T-cell (primary cell): ENCODE measurements at regions not wholly inside any gene's neighbourhood (a gene's known extent, or its start where the extent isn't known, plus 50 kb on each side); places are given as distances from the start of the nearest gene placed in this dataset.
"Not testable (repeated sequence)": the region's sequence is repeated elsewhere in the genome, so short reads cannot be mapped to it uniquely, and the experiment has no call there.

Experiments used
- ATAC-seq, 4 experiments: fragments of 200-7000 bp in 3 of 4; fragments of 150-1000 bp in 1 of 4; cut with Tn5 transposase; replicated peaks in 1 of 4; 1 replicate in 3 of 4; 2 replicates in 1 of 4; pipeline ENCODE4 v1.10.0; 2021; ENCODE audit warnings: moderate library complexity in 3 of 4, mild to moderate bottlenecking in 2 of 4, moderate number of reproducible peaks in 1 of 4
- CTCF ChIA-PET, 2 donors: fragments of 300-600 bp; sonication (Branson Sonifier 250); formaldehyde crosslinking; loops; one replicate each; lab custom pipeline; 2022; ENCODE audit warnings: antibody characterized with exemption in 2 of 2; lab: Charles Lee
- POLR2A ChIA-PET, 2 donors: fragments of 300-600 bp; sonication (Branson Sonifier 250); formaldehyde crosslinking; loops; one replicate each; lab custom pipeline; 2022; ENCODE audit warnings: antibody characterized with exemption in 2 of 2; lab: Charles Lee
- DNase-seq, 35 experiments: peaks; one replicate each; pipeline versions ENCODE4 v3.0.0 to v3.0.0-alpha.2; 2013 to 2023
- H3K27ac ChIP-seq: one replicate; pipeline ENCODE4 v1.5.1; 2013; ENCODE audit warnings: low read length
- H3K27me3 ChIP-seq, 2 experiments: replicated peaks in 1 of 2; 1 replicate in 1 of 2; 2 replicates in 1 of 2; pipeline versions ENCODE4 v1.6.1 to v1.7.0; 2013; ENCODE audit warnings: low read length in 1 of 2, mixed read lengths in 1 of 2; ENCODE audit not compliant: control insufficient read depth in 2 of 2, insufficient read depth in 2 of 2; ENCODE audit errors: extremely low read depth in 1 of 2
- H3K36me3 ChIP-seq, 2 donors: 1 replicate in 1 of 2; 2 replicates in 1 of 2; pipeline versions ENCODE4 v1.6.1 to v1.7.0; 2013; ENCODE audit warnings: low read length in 1 of 2; ENCODE audit not compliant: control insufficient read depth in 2 of 2, insufficient read depth in 1 of 2; ENCODE audit errors: extremely low read depth in 1 of 2
- H3K4me1 ChIP-seq, 2 experiments: 1 replicate in 1 of 2; 2 replicates in 1 of 2; pipeline versions ENCODE4 v1.6.1 to v1.7.0; 2013; ENCODE audit warnings: low read length in 2 of 2, mixed read lengths in 1 of 2; ENCODE audit not compliant: insufficient read depth in 2 of 2, control insufficient read depth in 1 of 2; ENCODE audit errors: extremely low read depth in 1 of 2
- H3K4me3 ChIP-seq, 2 donors: 1 replicate in 1 of 2; 2 replicates in 1 of 2; pipeline versions ENCODE4 v1.5.1 to v1.7.0; 2013; ENCODE audit warnings: mild to moderate bottlenecking in 2 of 2, low read length in 1 of 2, moderate library complexity in 1 of 2; ENCODE audit not compliant: control insufficient read depth in 1 of 2; ENCODE audit errors: extremely low read depth in 1 of 2
- H3K9me3 ChIP-seq: 2 replicates; pipeline ENCODE4 v1.7.0; 2013
- H3K27ac Mint-ChIP-seq, 2 donors: one replicate each; pipeline ENCODE4 v1.8.0; 2020 to 2021; ENCODE audit warnings: mild to moderate bottlenecking in 2 of 2, mixed read lengths in 2 of 2
- H3K27me3 Mint-ChIP-seq, 2 donors: one replicate each; pipeline ENCODE4 v1.8.0; 2021 to 2022; ENCODE audit warnings: mixed read lengths in 2 of 2
- H3K36me3 Mint-ChIP-seq: one replicate; pipeline ENCODE4 v1.8.0; 2021; ENCODE audit warnings: mixed read lengths
- H3K4me1 Mint-ChIP-seq, 3 donors: one replicate each; pipeline ENCODE4 v1.8.0; 2020 to 2022; ENCODE audit warnings: mixed read lengths in 3 of 3, mild to moderate bottlenecking in 1 of 3
- H3K4me3 Mint-ChIP-seq, 3 donors: one replicate each; pipeline ENCODE4 v1.8.0; 2020 to 2022; ENCODE audit warnings: mild to moderate bottlenecking in 3 of 3, mixed read lengths in 3 of 3, moderate library complexity in 3 of 3
- H3K9me3 Mint-ChIP-seq, 3 donors: one replicate each; pipeline ENCODE4 v1.8.0; 2020 to 2022; ENCODE audit warnings: mixed read lengths in 3 of 3
- WGBS: methylation state at CpG from one replicate; pipeline ENCODE4 v1.1.5; 2013; ENCODE audit warnings: missing lambda C conversion rate; ENCODE audit not compliant: insufficient coverage; 5-methylcytosine and 5-hydroxymethylcytosine counted together

DNA sequence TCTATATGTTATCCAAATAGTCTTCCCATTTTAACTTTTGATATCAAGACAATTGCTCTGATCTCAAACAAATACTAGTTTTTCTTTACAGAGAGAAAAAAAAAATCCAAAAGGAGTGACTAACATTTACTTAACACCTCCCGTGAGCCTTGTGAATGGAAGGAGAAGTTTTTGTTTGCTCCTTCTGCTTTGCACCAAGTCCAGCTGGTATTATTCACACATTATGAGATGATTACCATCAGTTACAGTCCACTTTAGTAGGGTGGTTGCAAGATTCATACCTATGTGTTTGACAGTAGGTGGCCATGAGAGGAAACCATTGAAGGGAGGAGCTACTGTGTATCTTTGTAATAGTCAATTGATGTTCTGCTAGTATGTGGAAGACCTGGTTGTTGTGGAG lies 443.4 kb upstream of the ZP4 start:
- ChIA-PET POLR2A (no interaction called here), CTCF (no interaction called here)
- no peaks in the 10 kb centered on the region for H3K27me3 Mint-ChIP-seq
- no peak overlapping the region for H3K27ac ChIP-seq
- peaks cover 10 to 15% (median 10%) of the 10 kb centered on the region in 3 donors for H3K9me3 Mint-ChIP-seq
- no peaks in the 10 kb centered on the region for H3K4me1 Mint-ChIP-seq
- no CpG with 5 or more reads among the region's 1 CpG for WGBS
- H3K36me3 ChIP-seq = no peaks in the 10 kb centered on the region
- no peak overlapping the region for H3K4me3 Mint-ChIP-seq
- no peaks in the 10 kb centered on the region for H3K4me1 ChIP-seq
- H3K27ac Mint-ChIP-seq = no peak overlapping the region
- no peaks in the 10 kb centered on the region for H3K27me3 ChIP-seq
- no peaks in the 10 kb centered on the region for H3K36me3 Mint-ChIP-seq
- no peak for ATAC-seq
- H3K4me3 ChIP-seq = no peak overlapping the region
- H3K9me3 ChIP-seq = no peaks in the 10 kb centered on the region
- no peak for DNase-seq

GRCh38 chr1:238331557-238331956 lies 440.8 kb upstream of the ZP4 start:
- ATAC-seq (no peak), DNase-seq (no peak)
- Histone ChIP-seq H3K4me1 (no peaks in the 10 kb centered on the region), H3K36me3 (no peaks in the 10 kb centered on the region), H3K27me3 (no peaks in the 10 kb centered on the region), H3K9me3 (no peaks in the 10 kb centered on the region), H3K27ac (no peak overlapping the region), H3K4me3 (no peak overlapping the region)
- H3K27ac Mint-ChIP-seq = no peak overlapping the region
- ChIA-PET POLR2A (no interaction called here), CTCF (no interaction called here)
- peaks cover 6 to 10% (median 8%) of the 10 kb centered on the region in 3 donors for H3K9me3 Mint-ChIP-seq
- H3K4me1 Mint-ChIP-seq = no peaks in the 10 kb centered on the region
- H3K4me3 Mint-ChIP-seq = no peak overlapping the region
- H3K36me3 Mint-ChIP-seq = no peaks in the 10 kb centered on the region
- no peaks in the 10 kb centered on the region for H3K27me3 Mint-ChIP-seq

- Mint-ChIP-seq H3K9me3 (peaks cover 9 to 10% (median 9%) of the 10 kb centered on the region in 3 donors), H3K27ac (no peak overlapping the region), H3K27me3 (no peaks in the 10 kb centered on the region), H3K36me3 (no peaks in the 10 kb centered on the region), H3K4me1 (no peaks in the 10 kb centered on the region), H3K4me3 (no peak overlapping the region)
- CTCF ChIA-PET = no interaction called here
- Histone ChIP-seq H3K9me3 (no peaks in the 10 kb centered on the region), H3K27me3 (no peaks in the 10 kb centered on the region), H3K4me1 (no peaks in the 10 kb centered on the region), H3K4me3 (no peak overlapping the region), H3K27ac (no peak overlapping the region), H3K36me3 (no peaks in the 10 kb centered on the region)
- DNase-seq (no peak), ATAC-seq (no peak)
- 43% methylated on average over 1 of the region's 1 CpG for WGBS
- POLR2A ChIA-PET = no interaction called here
Observed at GRCh38 chr1:238329671-238330070, 438.9 kb upstream of the ZP4 start.

GRCh38 chr1:238327033-238327432 lies 436.3 kb upstream of the ZP4 start:
- H3K4me1 Mint-ChIP-seq, H3K36me3 ChIP-seq, DNase-seq, H3K27me3 ChIP-seq, H3K27me3 Mint-ChIP-seq, H3K27ac Mint-ChIP-seq, ATAC-seq, H3K27ac ChIP-seq, H3K4me3 ChIP-seq, H3K4me1 ChIP-seq, H3K9me3 ChIP-seq, H3K4me3 Mint-ChIP-seq, H3K36me3 Mint-ChIP-seq, CTCF ChIA-PET, POLR2A ChIA-PET: not testable (repeated sequence)
- 89% methylated on average over 12 of the region's 22 CpGs for WGBS
- H3K9me3 Mint-ChIP-seq = peaks cover 8 to 14% (median 12%) of the 10 kb centered on the region in 3 donors

DNA sequence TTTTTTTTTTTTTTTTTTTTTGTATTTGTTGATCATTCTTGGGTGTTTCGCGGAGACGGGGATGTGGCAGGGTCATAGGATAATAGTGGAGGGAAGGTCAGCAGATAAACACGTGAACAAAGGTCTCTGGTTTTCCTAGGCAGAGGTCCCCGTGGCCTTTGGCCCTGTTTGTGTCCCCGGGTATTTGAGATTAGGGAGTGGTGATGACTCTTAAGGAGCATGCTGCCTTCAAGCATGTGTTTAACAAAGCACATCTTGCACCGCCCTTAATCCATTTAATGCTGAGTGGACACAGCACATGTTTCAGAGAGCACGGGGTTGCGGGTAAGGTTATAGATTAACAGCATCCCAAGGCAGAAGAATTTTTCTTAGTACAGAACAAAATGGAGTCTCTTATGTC lies 435.8 kb upstream of the ZP4 start:
- peaks cover 8 to 14% (median 12%) of the 10 kb centered on the region in 3 donors for H3K9me3 Mint-ChIP-seq
- 75% methylated on average over 6 of the region's 9 CpGs for WGBS
- H3K4me1 ChIP-seq, DNase-seq, H3K36me3 ChIP-seq, H3K36me3 Mint-ChIP-seq, H3K27ac ChIP-seq, POLR2A ChIA-PET, CTCF ChIA-PET, H3K9me3 ChIP-seq, H3K4me3 ChIP-seq, H3K27me3 Mint-ChIP-seq, H3K27me3 ChIP-seq, H3K4me1 Mint-ChIP-seq, H3K27ac Mint-ChIP-seq, ATAC-seq, H3K4me3 Mint-ChIP-seq: not testable (repeated sequence)

DNA sequence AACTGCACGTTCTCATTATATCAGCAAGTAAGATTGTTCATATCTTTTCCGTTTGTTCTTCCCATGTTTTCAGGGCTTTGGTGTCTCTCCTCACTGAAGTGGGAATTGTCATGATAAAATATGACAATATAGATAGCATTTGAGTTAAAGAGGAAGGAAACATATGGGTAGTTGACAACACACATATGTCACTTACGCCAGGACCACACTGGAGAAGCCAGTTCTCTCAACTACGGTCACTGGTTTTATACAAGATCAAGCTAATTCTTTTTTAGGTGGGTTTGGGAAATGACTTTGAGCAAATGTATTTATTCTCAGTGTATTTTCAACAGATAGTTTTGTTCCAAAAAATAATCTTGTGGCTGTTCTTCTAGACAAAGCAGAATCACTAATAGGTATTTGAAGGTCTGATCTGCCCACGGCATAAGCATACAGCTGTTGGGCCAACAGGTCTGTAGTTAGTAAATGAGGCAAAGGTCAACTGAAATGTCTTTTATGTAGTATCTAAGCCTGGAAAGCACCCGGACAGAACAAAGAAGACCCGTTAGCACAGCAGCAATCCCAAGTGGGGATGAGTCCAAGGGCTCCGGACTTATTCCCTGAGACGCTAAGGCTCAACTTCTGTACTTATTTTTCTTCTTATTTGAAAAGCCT lies 433.6 kb upstream of the ZP4 start:
- Histone ChIP-seq H3K36me3 (no peaks in the 10 kb centered on the region), H3K9me3 (no peaks in the 10 kb centered on the region), H3K27me3 (no peaks in the 10 kb centered on the region), H3K4me1 (no peaks in the 10 kb centered on the region), H3K4me3 (no peak overlapping the region), H3K27ac (no peak overlapping the region)
- no peaks in the 10 kb centered on the region for H3K27me3 Mint-ChIP-seq
- DNase-seq = no peak
- no peaks in the 10 kb centered on the region for H3K4me1 Mint-ChIP-seq
- ATAC-seq = no peak
- POLR2A ChIA-PET = interaction anchor here (0.5 to 0.7 kb wide), 2 partner anchors 58 to 230 kb away, joined by 3 read pairs; no protein-coding TSS in a partner anchor
- peaks cover 5 to 16% (median 9%) of the 10 kb centered on the region in 3 donors for H3K9me3 Mint-ChIP-seq
- no peaks in the 10 kb centered on the region for H3K36me3 Mint-ChIP-seq
- CTCF ChIA-PET = interaction anchor here in 1 of 2 donors (0.5 kb wide), 1 partner anchor 71 kb away, joined by 3 read pairs; no protein-coding TSS in a partner anchor
- WGBS = 94% methylated on average over 2 of the region's 9 CpGs
- H3K4me3 Mint-ChIP-seq = no peak overlapping the region
- no peak overlapping the region for H3K27ac Mint-ChIP-seq

DNA sequence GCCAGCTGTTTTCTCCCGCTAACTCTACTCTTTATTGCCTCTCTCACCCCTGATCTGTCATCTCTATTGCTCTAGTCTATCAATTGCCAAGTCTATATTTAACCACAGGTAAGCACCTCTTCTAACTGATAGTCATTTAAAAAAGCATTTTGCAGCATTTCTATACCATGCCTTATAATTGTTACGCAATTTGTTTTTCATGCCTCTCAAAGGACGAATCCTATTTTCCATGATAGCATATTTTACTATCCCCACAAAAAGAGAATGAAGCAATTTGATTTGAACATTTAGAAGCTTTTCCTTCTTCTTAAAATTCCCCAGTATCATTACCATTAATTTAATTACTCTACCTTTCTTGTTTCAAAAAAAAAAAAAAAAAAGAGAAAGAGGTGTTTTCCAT lies 432.8 kb upstream of the ZP4 start:
- ChIA-PET POLR2A (no interaction called here), CTCF (no interaction called here)
- no peak overlapping the region for H3K27ac Mint-ChIP-seq
- no peak for DNase-seq
- no peak overlapping the region for H3K27ac ChIP-seq
- no peaks in the 10 kb centered on the region for H3K27me3 ChIP-seq
- H3K9me3 Mint-ChIP-seq = peaks cover 8 to 17% (median 9%) of the 10 kb centered on the region in 3 donors
- H3K9me3 ChIP-seq = no peaks in the 10 kb centered on the region
- H3K4me3 Mint-ChIP-seq = no peak overlapping the region
- no peaks in the 10 kb centered on the region for H3K36me3 Mint-ChIP-seq
- no peaks in the 10 kb centered on the region for H3K36me3 ChIP-seq
- ATAC-seq = no peak
- no peak overlapping the region for H3K4me3 ChIP-seq
- 100% methylated on average over 1 of the region's 3 CpGs for WGBS
- no peaks in the 10 kb centered on the region for H3K4me1 ChIP-seq
- no peaks in the 10 kb centered on the region for H3K4me1 Mint-ChIP-seq
- no peaks in the 10 kb centered on the region for H3K27me3 Mint-ChIP-seq
